ENCODE measurements at regions not wholly inside any gene's neighbourhood (a gene's known extent, or its start where the extent isn't known, plus 50 kb on each side); places are given as distances from the start of the nearest gene placed in this dataset.

GRCh38 chr1:64363111-64363510 is 106.8 kb upstream of the CACHD1 start:
- Histone ChIP-seq H3K4me3 (no peak overlapping the region), H3K9me3 (no peaks in the 10 kb centered on the region), H3K4me1 (ENCODE audit: low read depth) (no peaks in the 10 kb centered on the region), H3K36me3 (ENCODE audit: low read depth) (no peaks in the 10 kb centered on the region)
- no peak for ATAC-seq
- intact Hi-C loops (cut with DNase I, micrococcal nuclease) = no loop called here
- no peak for DNase-seq
- no peak for TF ChIP-seq CTCF (IDR thresholded peaks at IDR 0.05)

GRCh38 chr1:64363616-64364015 is 106.3 kb upstream of the CACHD1 start:
- Histone ChIP-seq H3K4me3 (no peak overlapping the region), H3K4me1 (ENCODE audit: low read depth) (no peaks in the 10 kb centered on the region), H3K9me3 (no peaks in the 10 kb centered on the region), H3K36me3 (ENCODE audit: low read depth) (no peaks in the 10 kb centered on the region)
- DNase-seq (no peak), ATAC-seq (no peak)
- intact Hi-C loops (cut with DNase I, micrococcal nuclease) = no loop called here
- no peak for TF ChIP-seq CTCF (IDR thresholded peaks at IDR 0.05)

GRCh38 chr1:64366821-64367220 is 103.1 kb upstream of the CACHD1 start:
- no peaks in the 10 kb centered on the region for H3K36me3 ChIP-seq (ENCODE audit: low read depth)
- DNase-seq (no peak), ATAC-seq (no peak)
- no peak for TF ChIP-seq CTCF (IDR thresholded peaks at IDR 0.05)
- no peaks in the 10 kb centered on the region for H3K4me1 ChIP-seq (ENCODE audit: low read depth)
- H3K4me3 ChIP-seq = no peak overlapping the region
- intact Hi-C loops (cut with DNase I, micrococcal nuclease) = no loop called here
- H3K9me3 ChIP-seq = no peaks in the 10 kb centered on the region

GRCh38 chr1:64368344-64368743 is 101.6 kb upstream of the CACHD1 start:
- no peaks in the 10 kb centered on the region for H3K9me3 ChIP-seq
- DNase-seq (no peak), ATAC-seq (no peak)
- TF ChIP-seq CTCF (IDR thresholded peaks at IDR 0.05) = no peak
- no peaks in the 10 kb centered on the region for H3K36me3 ChIP-seq (ENCODE audit: low read depth)
- H3K4me3 ChIP-seq = no peak overlapping the region
- intact Hi-C loops (cut with DNase I, micrococcal nuclease) = no loop called here
- no peaks in the 10 kb centered on the region for H3K4me1 ChIP-seq (ENCODE audit: low read depth)

GRCh38 chr1:64378826-64379225 is 91.1 kb upstream of the CACHD1 start:
- intact Hi-C loops (cut with DNase I, micrococcal nuclease) = no loop called here
- H3K4me3 ChIP-seq = no peak overlapping the region
- no peaks in the 10 kb centered on the region for H3K9me3 ChIP-seq
- TF ChIP-seq CTCF (IDR thresholded peaks at IDR 0.05) = no peak
- H3K4me1 ChIP-seq (ENCODE audit: low read depth) = no peaks in the 10 kb centered on the region
- no peaks in the 10 kb centered on the region for H3K36me3 ChIP-seq (ENCODE audit: low read depth)
- no peak for ATAC-seq
- no peak for DNase-seq
